Mammary epithelial cell (primary cell): ENCODE measurements at regions not wholly inside any gene's neighbourhood (a gene's known extent, or its start where the extent isn't known, plus 50 kb on each side); places are given as distances from the start of the nearest gene placed in this dataset.

Experiments
- CTCF ChIP-seq, 2 donors: IDR thresholded peaks in 1 of 2; conservative IDR thresholded peaks in 1 of 2; 2 replicates each; pipeline ENCODE4 v1.5.1; 2011 to 2012; ENCODE audit warnings: inconsistent platforms in 2 of 2, low read length in 2 of 2, mild to moderate bottlenecking in 2 of 2, control low read depth in 1 of 2, low read depth in 1 of 2; ENCODE audit not compliant: insufficient read depth in 1 of 2; ENCODE audit errors: extremely low read depth in 1 of 2
- EZH2 ChIP-seq: IDR thresholded peaks from 2 replicates; pipeline ENCODE4 v1.6.1; 2012; ENCODE audit warnings: low read length, inconsistent platforms, borderline replicate concordance

DNA sequence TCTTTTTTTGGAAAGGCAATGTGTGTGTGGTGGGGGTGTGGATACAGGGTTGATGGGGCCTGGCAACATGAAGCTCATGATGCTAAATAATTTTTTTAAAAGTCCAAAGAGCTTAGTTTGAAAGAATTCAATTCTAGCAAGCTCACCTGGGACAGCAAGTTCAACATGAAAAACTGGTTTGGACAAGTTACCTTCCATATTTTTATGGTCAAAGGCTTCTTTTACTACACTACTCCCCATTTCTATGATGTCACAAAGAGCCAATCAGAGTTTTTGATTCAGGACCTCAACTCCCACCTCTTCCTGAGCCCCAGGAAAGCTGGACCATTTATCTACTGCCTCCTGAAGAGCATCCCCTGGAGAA lies 66.1 kb upstream of the CTNNBL1 start:
- TF ChIP-seq CTCF (conservative IDR thresholded peaks at IDR 0.05 in 1 of 2, IDR thresholded peaks at IDR 0.05 in 1 of 2; ENCODE audit: extremely low read depth in 1 of 2, insufficient read depth in 1 of 2, low read depth in 1 of 2, low read length in 2 of 2) (no peak), EZH2 (no peak)
